ACHN (cell line): ENCODE measurements at regions not wholly inside any gene's neighbourhood (a gene's known extent, or its start where the extent isn't known, plus 50 kb on each side); places are given as distances from the start of the nearest gene placed in this dataset.

Experiments used
- DNase-seq: peaks from one replicate; pipeline ENCODE4 v3.0.0-alpha.2; 2015
- in situ Hi-C: cut with HindIII; loops from 2 replicates; pipeline ENCODE4 v1.10.0; 2017; ENCODE audit warnings: low sequenced_read_pairs, low pct_ligation_motif_present, low pct_unique_long_range_greater_than_20kb

DNA sequence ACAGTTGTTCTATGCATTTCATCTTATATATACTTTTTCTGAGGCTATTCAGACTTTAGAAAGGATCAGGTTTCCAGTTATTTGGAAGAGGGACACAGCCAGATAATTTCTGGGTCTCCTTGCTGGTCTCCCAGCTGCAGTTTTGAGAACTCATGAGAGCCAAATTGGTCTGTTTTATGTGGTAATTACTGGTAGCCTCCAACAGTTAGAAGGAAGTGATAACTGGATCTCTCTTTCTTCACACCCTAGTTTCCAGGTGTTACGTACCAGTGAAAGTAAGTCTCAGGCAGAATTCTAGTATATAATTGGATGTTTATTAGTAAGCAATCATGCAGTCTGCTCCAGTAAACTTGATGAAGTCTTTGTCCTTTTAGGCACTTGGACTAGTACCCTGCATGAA, 63.2 kb upstream of the RPS23 start:
- in situ Hi-C loops: no loop called here
- DNase-seq: no peak

DNA sequence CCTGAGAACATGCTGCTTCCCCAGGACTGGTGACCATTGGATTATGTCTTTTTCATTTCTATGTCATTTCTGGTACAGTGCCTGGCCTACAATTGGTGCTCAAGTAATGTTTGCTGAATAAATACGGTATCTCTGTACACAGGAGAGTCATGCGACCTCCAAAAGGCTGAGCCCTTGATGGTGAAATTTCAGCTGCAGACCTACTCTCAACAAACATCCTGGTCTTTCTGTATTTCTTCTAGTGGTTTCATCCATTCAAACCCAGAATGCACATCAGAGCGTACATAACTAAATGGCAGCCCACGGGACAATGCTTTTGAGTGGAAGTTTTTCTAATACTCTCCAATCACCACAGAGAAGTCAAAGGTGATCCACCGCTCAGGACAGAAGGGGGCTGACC, 62.6 kb upstream of the RPS23 start:
- DNase-seq: no peak
- in situ Hi-C loops: no loop called here

GRCh38 chr5:82339792-82340191, 61.6 kb upstream of the RPS23 start:
- in situ Hi-C loops: no loop called here
- DNase-seq: no peak

DNA sequence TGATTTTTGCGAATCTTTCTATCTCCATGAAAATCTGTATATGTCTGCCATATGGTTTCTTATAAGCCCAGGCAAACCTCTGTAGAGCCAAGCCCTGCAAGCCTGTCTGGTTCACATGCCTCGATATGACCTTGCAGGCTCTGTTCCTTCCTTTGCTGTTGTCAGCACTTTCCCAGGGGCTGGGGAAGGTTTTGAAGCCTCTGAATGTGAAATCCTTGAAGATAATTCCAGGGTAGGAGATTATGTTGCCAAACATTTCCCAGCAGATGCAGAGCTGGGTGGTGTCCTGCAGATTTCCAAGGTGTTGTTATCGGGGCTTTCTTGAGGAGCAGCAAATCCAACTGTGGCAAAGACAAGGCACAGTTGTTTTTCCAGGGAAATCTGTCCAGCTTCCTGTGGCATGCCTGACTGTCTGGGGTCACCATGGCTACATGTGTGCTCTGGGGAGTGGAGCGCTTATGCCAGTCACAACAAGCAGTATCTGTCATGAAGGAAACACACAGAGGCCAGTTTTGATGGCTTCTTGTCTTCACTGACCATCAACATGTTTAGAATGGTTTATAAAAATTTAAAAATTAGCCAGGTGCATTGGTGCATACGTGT, 60.7 kb upstream of the RPS23 start:
- DNase-seq: no peak
- in situ Hi-C loops: no loop called here

GRCh38 chr5:82336959-82337351, 58.8 kb upstream of the RPS23 start:
- in situ Hi-C loops: no loop called here

GRCh38 chr5:82336226-82336958, 58.2 kb upstream of the RPS23 start:
- in situ Hi-C loops: no loop called here
- no peak for DNase-seq

More at GRCh38 chr5:82336959-82337351, 58.8 kb upstream of the RPS23 start:
- DNase-seq: no peak

DNA sequence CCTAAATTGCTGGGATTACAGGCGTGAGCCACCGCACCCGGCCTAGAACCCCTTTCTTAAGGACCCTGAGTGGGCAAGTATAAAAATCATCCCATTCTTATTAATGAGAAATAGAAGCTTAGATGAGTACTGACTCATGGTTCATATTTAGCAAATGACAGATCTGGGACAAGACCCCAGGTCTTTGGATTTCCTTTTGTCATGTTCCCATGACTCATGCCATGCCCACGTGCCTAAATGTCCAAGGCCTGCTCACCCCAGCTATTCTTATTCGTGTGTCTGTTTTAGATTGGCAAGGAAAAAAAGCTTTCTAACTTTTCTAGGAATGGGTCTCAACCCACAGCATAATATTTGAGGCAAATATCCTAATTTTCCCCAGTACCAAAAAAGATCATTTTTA, 57.7 kb upstream of the RPS23 start:
- no peak for DNase-seq
- in situ Hi-C loops: no loop called here

GRCh38 chr5:82334856-82335255, 56.7 kb upstream of the RPS23 start:
- DNase-seq: no peak
- in situ Hi-C loops: no loop called here

DNA sequence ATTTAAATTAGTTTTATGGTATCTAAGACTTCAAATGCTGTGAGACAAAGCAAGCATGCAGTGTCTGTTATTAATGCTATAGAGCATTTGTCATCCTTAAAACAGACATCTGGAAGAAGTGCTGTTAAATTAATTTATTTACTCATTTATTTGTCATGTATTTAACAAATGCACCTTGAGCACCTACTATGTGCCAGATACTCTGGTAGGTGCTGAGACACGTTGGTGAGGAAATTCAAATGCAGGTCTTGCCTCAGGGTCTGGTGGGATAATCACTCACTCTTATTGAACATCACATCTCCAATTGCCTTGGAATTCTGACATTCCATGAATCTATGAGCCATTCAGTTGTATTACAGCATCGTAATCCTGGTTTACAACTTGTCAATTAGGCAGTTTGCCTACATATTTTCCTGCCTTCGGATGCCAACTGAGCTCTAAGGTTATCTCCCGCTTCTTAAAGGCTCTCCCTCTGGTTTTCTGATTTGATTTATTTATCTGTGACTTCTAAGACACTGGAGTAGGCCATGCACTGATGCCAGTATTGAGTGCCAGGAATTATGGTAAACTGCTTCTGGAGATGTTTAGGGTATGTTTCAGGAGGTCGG, 56.0 kb upstream of the RPS23 start:
- in situ Hi-C loops: no loop called here
- no peak for DNase-seq

GRCh38 chr5:82332886-82333615, 54.9 kb upstream of the RPS23 start:
- DNase-seq: no peak
- in situ Hi-C loops: no loop called here

GRCh38 chr5:82332064-82332855, 54.1 kb upstream of the RPS23 start:
- in situ Hi-C loops: no loop called here

GRCh38 chr5:82331557-82331956, 53.4 kb upstream of the RPS23 start:
- in situ Hi-C loops: no loop called here
- no peak for DNase-seq

More at GRCh38 chr5:82332064-82332855, 54.1 kb upstream of the RPS23 start:
- DNase-seq: no peak

DNA sequence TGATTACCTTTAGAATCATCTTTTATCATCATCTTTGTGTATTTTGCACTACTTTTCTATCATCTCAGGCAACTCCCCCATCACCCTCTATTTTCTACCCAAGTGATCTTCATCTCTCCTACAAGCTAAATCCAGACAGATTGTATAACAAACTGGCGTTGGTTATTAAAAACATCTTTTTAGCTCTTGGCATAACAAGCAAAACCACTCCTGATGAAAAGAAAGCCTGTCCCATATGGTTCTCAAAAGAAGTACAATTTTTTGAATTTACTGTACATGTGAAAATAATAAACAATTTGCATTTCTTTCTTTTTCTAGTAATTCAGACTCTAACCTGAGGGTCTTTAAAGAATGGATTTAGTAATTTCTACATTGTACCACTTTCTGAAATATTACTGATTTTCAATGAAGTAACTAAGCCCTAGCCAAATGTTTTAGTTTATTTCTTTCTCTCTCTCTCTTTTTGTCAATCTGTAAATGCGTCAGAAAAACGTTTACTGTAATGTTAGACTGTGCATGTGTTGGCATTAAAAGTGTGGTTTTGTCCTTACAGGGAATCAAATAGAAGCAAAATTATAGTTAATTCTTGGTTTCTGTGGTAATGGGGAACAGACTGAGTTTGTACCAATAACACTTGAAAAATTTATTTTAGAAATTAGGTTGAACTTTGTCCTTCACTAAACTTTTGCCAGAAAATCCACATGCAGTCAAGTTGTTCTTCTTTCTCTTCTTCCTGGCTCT, 52.5 kb upstream of the RPS23 start:
- in situ Hi-C loops: no loop called here

DNA sequence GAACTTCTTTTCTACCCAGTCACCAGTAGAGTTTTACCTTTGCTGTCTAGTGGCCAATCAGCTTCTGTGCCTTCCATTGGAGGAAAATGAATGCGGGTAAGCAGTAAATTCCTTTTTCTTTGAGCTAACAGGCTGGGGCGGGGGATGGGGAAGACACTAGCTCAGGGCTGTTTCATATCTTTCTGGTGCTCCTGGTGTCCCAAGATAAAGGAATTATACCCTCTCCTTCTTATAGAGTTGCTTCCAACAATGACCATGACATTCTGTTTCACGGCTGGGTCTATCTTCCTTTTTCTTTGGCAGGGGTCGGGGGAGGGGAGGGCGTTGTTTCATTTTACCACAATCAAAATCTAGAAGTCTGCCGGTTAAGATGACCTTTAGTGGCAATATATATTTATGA, 51.2 kb upstream of the RPS23 start:
- no peak for DNase-seq
- in situ Hi-C loops: no loop called here

More for the DNA sequence above, 52.5 kb upstream of the RPS23 start:
- no peak for DNase-seq
